Skeletal muscle tissue (tissue), 3 donors: ENCODE measurements at regions not wholly inside any gene's neighbourhood (a gene's known extent, or its start where the extent isn't known, plus 50 kb on each side); places are given as distances from the start of the nearest gene placed in this dataset.
A peak's percentile ranks its signal among the peaks of the same experiment; 100 is the strongest.

ENCODE experiments used
- H3K27ac ChIP-seq: one replicate; pipeline ENCODE4 v1.7.0; 2013; ENCODE audit warnings: mild to moderate bottlenecking, low read depth, low read length, inconsistent platforms
- H3K27me3 ChIP-seq, 3 donors: one replicate each; pipeline ENCODE4 v1.7.0; 2013; ENCODE audit warnings: low read length in 3 of 3; ENCODE audit not compliant: control insufficient read depth in 3 of 3, insufficient read depth in 3 of 3
- H3K36me3 ChIP-seq, 3 donors: one replicate each; pipeline ENCODE4 v1.7.0; 2013; ENCODE audit warnings: low read length in 3 of 3; ENCODE audit not compliant: control insufficient read depth in 3 of 3, insufficient read depth in 3 of 3
- H3K4me1 ChIP-seq, 3 donors: one replicate each; pipeline ENCODE4 v1.7.0; 2013; ENCODE audit warnings: low read length in 3 of 3, mild to moderate bottlenecking in 3 of 3; ENCODE audit not compliant: control insufficient read depth in 3 of 3, insufficient read depth in 3 of 3
- H3K4me3 ChIP-seq, 3 donors: one replicate each; pipeline ENCODE4 v1.7.0; 2013; ENCODE audit warnings: low read length in 3 of 3
- H3K9ac ChIP-seq, 3 donors: one replicate each; pipeline ENCODE4 v1.7.0; 2013; ENCODE audit warnings: low read length in 3 of 3, mild to moderate bottlenecking in 3 of 3, moderate library complexity in 2 of 3, low read depth in 1 of 3
- H3K9me3 ChIP-seq, 3 donors: one replicate each; pipeline ENCODE4 v1.7.0; 2013; ENCODE audit warnings: low read length in 3 of 3; ENCODE audit not compliant: control insufficient read depth in 3 of 3
- donor health status: Osteomylitis.

DNA sequence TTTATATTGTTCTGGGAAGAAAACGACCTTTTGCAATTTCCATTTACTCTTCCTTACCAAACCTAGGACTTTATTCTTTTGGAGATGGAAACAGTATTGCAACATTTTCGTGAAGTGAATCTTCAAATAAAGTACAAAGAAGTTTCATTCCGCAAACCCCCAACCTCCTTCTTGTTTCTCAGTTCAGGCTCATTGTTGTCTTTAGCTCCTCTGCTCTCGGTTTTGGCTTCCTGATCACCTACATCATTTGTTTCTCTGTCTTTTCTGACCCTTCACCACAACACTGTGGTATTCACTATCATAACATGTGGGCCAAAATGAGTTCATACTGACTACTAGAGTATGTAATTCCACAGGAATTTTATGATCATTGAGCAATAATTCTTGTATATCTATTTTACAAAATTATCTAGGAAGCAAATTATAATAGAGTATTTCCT is 266.8 kb downstream of the ADAMTS20 start:
- Histone ChIP-seq H3K27ac (peak overlapping the region; percentile 42), H3K4me3 (no peak overlapping the region), H3K4me1 (no peaks in the 10 kb centered on the region), H3K27me3 (peaks cover 0 to 6% (median 0%) of the 10 kb centered on the region in 3 donors), H3K9me3 (no peaks in the 10 kb centered on the region), H3K9ac (no peak overlapping the region), H3K36me3 (no peaks in the 10 kb centered on the region)

DNA sequence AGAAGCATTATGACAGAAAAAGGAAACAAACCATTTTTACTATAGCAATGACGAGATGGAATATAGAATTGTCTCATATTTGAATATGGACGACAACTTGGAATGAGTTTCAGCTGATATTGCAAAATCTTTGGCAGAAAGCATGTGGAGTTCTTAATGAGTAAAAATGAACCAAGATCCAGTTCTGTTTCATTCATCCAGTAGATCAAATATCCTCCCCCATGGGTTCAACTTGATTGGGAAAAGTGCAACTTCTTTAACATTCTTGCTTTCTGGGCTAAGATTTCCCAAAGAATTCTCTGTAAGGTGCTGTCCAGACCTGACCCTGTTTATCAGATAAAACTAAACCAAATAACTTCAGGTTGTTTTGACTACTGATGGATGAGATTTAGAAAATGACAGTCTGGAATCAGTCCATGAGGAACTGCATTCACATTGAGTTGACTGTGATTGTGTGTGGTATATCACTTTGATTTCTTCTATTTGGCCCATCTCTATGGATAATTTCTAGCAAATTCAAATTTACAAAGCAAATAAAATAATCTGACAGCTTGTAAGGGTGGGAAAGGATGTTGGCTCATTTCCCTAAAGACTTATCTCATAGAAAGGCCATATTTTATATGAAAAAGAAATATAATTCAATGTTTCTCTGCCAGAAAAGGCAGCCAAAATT is 267.4 kb downstream of the ADAMTS20 start:
- Histone ChIP-seq H3K27me3 (peaks cover 0 to 6% (median 0%) of the 10 kb centered on the region in 3 donors), H3K9me3 (no peaks in the 10 kb centered on the region), H3K4me1 (no peaks in the 10 kb centered on the region), H3K4me3 (no peak overlapping the region), H3K9ac (no peak overlapping the region), H3K27ac (no peak overlapping the region), H3K36me3 (no peaks in the 10 kb centered on the region)

DNA sequence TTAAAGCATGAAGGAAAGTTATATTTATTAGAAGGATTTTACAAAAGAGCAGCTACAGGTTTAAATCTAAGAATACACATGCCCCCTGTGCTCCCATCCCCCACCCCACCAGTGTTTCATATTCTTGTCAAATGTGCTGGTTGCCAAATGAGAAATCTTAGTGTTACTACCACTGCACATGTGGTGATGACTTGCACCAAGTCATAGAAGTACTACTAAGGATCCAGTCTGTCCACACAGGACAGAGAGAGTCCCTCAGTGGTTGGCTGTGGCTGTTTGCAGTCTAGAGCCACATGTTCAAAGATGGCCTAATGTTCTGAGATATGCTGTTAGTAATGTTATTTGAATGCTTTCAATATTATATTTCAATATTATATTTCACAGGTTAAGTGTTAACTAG is 268.8 kb downstream of the ADAMTS20 start:
- H3K9me3 ChIP-seq = no peaks in the 10 kb centered on the region
- H3K36me3 ChIP-seq = no peaks in the 10 kb centered on the region
- no peak overlapping the region for H3K27ac ChIP-seq
- no peak overlapping the region for H3K9ac ChIP-seq
- H3K4me3 ChIP-seq = no peak overlapping the region
- no peaks in the 10 kb centered on the region for H3K4me1 ChIP-seq
- no peaks in the 10 kb centered on the region for H3K27me3 ChIP-seq

DNA sequence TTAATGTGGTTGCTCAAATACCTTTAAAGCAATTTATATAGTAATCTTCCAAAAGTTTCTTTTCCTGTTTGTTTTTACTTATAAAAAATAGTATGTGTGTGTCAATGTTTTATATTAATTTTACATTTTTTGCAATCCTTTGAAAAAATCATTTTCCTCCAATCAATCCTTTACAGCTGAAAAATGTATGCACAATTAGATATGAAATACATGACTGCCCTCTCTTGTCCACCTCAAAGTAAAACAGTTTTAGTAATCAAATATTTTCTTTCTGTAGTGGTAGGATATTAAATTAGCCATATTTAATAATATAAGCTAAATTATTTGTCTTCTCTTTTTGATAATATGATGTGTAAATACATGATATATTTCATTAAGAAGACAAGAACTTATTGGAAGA is 269.9 kb downstream of the ADAMTS20 start:
- Histone ChIP-seq H3K9ac (no peak overlapping the region), H3K4me1 (no peaks in the 10 kb centered on the region), H3K4me3 (no peak overlapping the region), H3K9me3 (no peaks in the 10 kb centered on the region), H3K27me3 (no peaks in the 10 kb centered on the region), H3K27ac (no peak overlapping the region), H3K36me3 (no peaks in the 10 kb centered on the region)

DNA sequence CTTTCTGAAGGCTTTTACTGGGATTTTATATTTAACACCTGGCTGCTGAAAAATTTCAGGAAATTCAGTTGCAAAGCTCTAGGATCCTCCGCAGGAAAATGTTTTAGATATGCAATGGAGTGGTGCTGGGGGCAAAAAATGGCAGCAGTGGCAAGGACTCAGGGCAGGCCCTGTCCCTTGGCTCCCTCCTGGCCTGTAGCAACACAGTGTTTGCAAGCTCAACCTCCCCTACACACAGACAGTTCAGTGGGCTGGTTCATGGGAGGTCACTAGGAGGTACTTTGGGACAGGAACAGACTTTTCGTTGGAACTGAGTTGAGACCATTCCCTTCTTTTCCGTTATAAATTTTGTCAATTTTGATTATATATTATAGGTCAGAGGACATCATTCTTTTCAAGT is 270.4 kb downstream of the ADAMTS20 start:
- Histone ChIP-seq H3K4me3 (no peak overlapping the region), H3K4me1 (no peaks in the 10 kb centered on the region), H3K9me3 (no peaks in the 10 kb centered on the region), H3K36me3 (no peaks in the 10 kb centered on the region), H3K9ac (no peak overlapping the region), H3K27ac (no peak overlapping the region), H3K27me3 (no peaks in the 10 kb centered on the region)

DNA sequence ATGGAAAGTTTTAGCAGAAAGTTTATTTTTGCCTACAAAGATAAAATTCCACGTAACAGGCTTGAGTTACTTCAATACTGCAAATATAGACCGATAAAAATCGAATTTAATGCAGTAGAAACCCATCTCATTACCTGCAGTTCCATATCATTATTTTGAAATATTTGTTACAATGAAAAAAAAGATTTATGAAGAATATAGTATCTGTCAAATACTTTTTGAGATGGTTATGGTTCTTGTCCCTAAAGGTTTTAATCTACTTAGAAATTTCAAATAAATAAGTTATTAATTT is 273.5 kb downstream of the ADAMTS20 start:
- Histone ChIP-seq H3K4me1 (no peaks in the 10 kb centered on the region), H3K9me3 (no peaks in the 10 kb centered on the region), H3K36me3 (no peaks in the 10 kb centered on the region), H3K4me3 (no peak overlapping the region), H3K27me3 (no peaks in the 10 kb centered on the region), H3K27ac (no peak overlapping the region), H3K9ac (no peak overlapping the region)

DNA sequence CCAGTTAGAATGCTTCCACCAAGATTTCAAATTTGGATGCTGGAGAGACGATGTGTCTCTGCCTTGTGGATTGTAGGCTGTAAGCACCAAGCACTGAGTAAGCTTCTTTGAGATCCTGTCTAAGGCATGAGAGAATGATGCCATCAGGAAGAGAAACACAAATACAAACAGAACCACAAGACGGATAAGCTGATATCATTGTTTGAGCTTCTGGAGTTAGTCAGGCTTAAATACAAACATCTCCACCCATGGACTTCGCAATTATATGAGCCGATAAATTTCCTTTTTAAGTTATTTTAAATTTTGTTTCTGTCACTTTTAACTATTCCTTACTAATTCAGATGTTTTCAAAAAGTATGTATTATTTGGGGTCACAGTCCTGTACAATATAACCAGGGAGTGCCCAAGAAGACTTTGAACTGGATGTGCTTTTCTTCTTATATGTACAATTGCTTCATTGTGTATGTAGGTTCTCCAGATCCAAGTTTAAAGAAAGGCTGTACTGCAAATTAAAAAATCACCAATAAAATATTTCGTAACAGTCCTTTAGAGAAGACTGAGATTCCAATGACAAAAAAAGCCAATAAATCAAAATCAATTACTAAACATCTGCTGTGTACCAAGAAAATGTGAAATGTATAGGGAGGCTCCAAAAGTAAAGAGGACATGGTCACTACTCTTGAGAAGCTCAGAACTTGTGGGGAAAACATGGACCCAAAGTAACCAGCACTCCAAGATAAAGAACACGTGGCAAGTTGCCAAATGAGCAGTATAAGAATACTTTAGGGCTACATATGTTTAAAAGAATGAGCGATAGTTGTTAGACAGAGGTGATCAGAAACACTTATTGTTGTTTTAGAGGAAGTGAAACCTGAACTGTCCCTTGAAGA is 274.1 kb downstream of the ADAMTS20 start:
- H3K27me3 ChIP-seq = no peaks in the 10 kb centered on the region
- no peaks in the 10 kb centered on the region for H3K4me1 ChIP-seq
- H3K9me3 ChIP-seq = no peaks in the 10 kb centered on the region
- H3K36me3 ChIP-seq = no peaks in the 10 kb centered on the region
- no peak overlapping the region for H3K27ac ChIP-seq
- H3K4me3 ChIP-seq = no peak overlapping the region
- H3K9ac ChIP-seq = no peak overlapping the region

DNA sequence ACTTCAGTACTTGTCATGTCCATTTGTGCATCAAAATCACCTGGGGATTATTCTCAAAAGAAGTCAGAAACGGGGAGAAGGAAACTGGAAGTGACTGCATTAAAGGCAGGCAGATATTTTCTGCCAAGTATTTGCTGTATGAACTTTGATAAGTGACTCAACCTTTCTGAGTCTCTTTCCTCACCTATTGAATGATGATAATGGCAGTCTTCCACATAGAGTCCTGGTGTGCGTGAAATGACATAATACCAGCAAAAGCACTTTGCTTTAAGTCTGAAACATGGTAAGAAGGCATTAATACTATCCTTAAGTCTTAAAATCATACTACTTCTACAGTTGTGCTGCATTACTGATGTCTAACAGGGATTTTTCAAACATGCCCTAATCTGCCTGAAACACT is 278.5 kb downstream of the ADAMTS20 start:
- Histone ChIP-seq H3K27ac (no peak overlapping the region), H3K36me3 (no peaks in the 10 kb centered on the region), H3K4me1 (no peaks in the 10 kb centered on the region), H3K27me3 (no peaks in the 10 kb centered on the region), H3K9ac (no peak overlapping the region), H3K9me3 (no peaks in the 10 kb centered on the region), H3K4me3 (no peak overlapping the region)

DNA sequence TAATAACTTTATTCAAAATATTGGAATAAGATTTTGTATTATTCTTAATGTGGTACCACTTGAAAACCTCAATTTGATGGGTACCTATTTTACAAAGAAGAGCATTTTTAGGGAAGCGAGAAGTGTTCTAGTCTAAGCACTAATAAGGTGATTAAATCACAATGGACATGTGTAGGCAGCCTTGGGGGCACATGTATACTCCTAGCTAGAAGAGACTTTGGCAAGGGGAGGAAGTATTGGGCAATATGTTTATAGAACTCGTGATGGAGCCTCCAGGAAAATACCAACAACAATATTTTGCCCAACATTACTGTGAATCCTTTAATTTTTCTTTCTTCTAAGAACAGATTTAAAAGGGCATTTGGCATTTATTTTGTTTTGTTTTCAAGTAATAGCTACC is 280.3 kb downstream of the ADAMTS20 start:
- Histone ChIP-seq H3K36me3 (no peaks in the 10 kb centered on the region), H3K27ac (no peak overlapping the region), H3K4me1 (no peaks in the 10 kb centered on the region), H3K27me3 (no peaks in the 10 kb centered on the region), H3K4me3 (no peak overlapping the region), H3K9me3 (no peaks in the 10 kb centered on the region), H3K9ac (no peak overlapping the region)

DNA sequence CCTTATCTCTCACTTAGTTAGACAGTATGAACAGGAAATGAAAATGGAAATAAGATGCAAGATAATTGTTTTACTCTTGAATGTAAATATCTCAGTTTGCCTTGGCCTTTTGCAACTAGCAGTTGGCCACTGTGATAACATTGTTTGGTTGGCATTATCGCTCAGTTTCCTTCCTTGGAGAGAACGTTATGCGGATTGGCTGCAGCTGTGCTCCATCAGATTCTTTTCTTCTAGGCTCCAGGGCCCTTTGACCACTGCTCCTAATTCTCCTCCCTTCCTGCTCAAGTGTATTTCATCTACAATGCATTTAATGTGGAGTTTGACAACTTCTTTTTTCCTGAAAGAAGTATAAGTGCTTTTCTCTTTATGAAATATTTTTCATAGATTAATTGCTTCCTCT is 284.2 kb downstream of the ADAMTS20 start:
- Histone ChIP-seq H3K9ac (no peak overlapping the region), H3K9me3 (no peaks in the 10 kb centered on the region), H3K4me1 (no peaks in the 10 kb centered on the region), H3K4me3 (no peak overlapping the region), H3K27me3 (no peaks in the 10 kb centered on the region), H3K36me3 (no peaks in the 10 kb centered on the region), H3K27ac (no peak overlapping the region)
